NB4 (cell line): ENCODE measurements at regions not wholly inside any gene's neighbourhood (a gene's known extent, or its start where the extent isn't known, plus 50 kb on each side); places are given as distances from the start of the nearest gene placed in this dataset.

ENCODE experiments used
- MYC ChIP-seq: IDR thresholded peaks from 2 replicates; pipeline ENCODE4 v1.6.1; 2011; ENCODE audit warnings: low read depth, low read length
- TF ChIP-seq, protein P1 (sequence below): IDR thresholded peaks from one replicate; pipeline ENCODE4 v1.5.1; 2012; ENCODE audit warnings: low read depth, low read length

DNA sequence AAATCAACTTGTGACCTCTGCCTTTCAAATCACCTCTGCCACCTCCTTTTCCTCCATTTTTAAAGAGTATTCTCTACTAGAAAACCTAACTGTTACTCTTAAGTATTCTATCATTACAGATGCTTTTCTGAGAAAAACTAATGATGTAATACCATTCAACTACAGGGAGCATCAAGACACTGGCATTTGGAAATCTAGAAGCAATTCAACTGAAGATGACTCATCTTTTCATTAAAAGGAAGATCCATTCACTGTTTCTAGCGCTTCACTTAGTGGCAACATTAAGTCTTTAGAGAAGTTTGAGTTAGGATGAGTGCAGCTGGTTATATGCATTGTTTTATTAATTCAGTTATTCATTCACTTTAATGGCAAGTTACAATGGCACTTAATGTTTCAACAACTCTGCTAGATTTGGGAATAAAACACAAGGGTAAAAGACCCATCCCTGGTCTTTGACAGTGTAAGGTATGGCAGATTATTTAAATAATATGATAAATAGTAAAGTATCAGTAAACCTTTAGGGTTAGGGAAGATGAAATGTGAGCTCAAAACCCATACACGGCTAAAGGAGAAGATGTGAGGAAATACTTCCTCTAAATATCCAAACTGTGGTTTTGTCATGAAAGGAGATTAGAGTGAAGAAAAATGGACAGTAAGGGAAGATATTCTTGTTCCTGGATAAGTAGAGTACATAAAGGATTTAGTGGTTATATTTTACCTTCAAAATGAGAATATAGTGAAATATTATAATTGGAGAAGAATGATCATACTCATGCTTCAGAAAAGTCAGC, 61.7 kb downstream of the KCNJ2 start:
- TF ChIP-seq MYC: no peak
- TF ChIP-seq, protein P1, sequence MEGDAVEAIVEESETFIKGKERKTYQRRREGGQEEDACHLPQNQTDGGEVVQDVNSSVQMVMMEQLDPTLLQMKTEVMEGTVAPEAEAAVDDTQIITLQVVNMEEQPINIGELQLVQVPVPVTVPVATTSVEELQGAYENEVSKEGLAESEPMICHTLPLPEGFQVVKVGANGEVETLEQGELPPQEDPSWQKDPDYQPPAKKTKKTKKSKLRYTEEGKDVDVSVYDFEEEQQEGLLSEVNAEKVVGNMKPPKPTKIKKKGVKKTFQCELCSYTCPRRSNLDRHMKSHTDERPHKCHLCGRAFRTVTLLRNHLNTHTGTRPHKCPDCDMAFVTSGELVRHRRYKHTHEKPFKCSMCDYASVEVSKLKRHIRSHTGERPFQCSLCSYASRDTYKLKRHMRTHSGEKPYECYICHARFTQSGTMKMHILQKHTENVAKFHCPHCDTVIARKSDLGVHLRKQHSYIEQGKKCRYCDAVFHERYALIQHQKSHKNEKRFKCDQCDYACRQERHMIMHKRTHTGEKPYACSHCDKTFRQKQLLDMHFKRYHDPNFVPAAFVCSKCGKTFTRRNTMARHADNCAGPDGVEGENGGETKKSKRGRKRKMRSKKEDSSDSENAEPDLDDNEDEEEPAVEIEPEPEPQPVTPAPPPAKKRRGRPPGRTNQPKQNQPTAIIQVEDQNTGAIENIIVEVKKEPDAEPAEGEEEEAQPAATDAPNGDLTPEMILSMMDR: no peak
